NCI-H2196 treated with DMSO at 0.1 percent for 48 hours (cell line): ENCODE measurements at regions not wholly inside any gene's neighbourhood (a gene's known extent, or its start where the extent isn't known, plus 50 kb on each side); places are given as distances from the start of the nearest gene placed in this dataset.
"Not testable (repeated sequence)": the region's sequence is repeated elsewhere in the genome, so short reads cannot be mapped to it uniquely, and the experiment has no call there.

Experiments
- DNase-seq: peaks from one replicate; lab custom pipeline; 2025; ENCODE audit not compliant: unreplicated experiment; lab: John Stamatoyannopoulos, UW

GRCh38 chr6:151671195-151671594, 136.3 kb upstream of the ESR1 start:
- no peak for DNase-seq

GRCh38 chr6:151674578-151674977, 132.9 kb upstream of the ESR1 start:
- DNase-seq = no peak

- peak; percentile 18 for DNase-seq
Measured at GRCh38 chr6:151675746-151676459, 131.6 kb upstream of the ESR1 start.

DNA sequence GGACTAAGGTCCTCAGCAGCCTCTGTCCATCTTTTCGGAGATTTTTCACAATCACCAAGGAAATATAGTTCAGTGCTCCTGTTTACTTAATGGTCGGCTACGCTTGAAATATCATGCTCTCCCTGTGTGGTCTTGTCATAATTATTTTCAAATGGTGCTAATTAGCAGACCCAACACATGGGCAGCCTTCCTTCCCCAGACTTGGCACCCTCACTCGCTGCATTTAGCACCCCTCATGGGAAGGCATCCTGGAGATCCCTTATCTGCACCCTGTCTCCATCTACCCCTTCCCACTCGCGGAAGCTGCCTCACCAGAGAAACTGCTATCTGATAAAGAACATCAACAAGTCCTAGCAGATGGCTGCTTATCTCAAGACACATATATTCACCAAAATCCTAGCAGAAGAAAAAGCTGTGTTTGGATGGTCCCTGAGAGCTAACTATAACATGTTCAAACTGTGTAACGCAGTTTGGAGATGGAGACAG, 131.0 kb upstream of the ESR1 start:
- no peak for DNase-seq

DNA sequence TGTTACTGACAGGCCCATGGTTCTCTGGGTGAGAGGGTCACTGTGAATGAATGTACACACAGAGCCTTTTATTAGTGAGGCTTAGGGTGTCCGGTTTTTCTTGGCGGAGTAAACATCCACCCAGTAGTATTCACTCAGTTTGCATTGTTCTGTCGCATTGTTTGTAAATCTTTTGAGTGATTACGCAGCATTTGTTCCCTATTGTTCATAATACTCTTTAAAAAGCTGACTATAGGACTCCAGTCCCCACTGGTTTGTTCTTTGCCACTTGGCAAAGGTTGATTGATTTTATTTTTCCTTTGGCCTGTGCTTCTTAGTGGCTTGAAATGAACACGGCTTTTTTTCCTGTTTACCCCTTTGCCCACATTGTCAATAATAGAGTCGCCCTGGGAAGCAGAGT, 130.1 kb upstream of the ESR1 start:
- no peak for DNase-seq

DNA sequence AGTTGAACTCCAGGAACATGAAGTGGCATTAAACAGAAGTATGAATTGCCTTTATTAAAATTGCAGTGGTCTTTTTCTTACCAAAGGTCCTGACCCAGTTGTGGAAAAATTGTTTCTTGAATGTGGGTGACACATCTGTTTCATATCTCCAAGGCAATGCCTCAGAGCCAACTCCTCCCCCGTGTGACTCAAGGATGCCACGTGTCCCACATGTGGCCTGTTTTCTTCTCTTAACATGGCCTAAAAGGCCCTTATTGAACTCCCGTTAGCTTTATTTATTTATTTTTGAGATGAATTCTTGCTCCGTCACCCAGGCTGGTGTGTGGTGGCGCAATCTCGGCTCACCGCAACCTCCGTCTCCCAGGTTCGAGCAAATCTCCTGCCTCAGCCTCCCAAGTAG, 128.4 kb upstream of the ESR1 start:
- DNase-seq = no peak

GRCh38 chr6:151679941-151680340, 127.5 kb upstream of the ESR1 start:
- DNase-seq = no peak

DNA sequence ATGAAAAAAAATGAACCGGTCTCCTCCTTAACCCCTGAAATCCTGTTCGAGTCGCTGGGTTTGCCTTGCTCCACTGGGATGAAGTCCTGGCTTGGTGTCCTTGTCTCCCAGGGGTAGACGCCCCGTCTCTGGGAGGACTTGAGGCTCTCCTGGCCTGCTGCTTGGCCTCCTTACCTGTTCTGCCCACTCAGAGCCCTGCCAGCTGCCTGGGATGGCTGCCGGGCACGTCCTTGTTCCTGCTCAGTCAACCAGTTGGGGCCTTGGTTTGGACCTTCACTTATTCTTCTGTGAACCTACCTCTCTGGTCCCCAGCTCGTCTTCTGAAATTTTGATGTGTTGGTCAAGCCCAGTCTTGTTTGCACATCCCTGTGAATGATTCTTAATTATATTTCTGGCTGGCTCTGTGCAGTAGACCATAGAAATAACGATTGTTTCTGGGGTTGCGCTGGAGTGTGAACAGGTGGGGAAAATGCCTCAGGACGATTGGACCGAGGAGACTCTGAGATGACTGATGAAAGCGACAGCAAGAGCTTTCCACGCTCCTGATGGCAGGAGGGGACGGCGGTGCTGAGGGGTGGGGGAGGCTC, 126.5 kb upstream of the ESR1 start:
- DNase-seq = no peak

GRCh38 chr6:151681433-151682059, 125.9 kb upstream of the ESR1 start:
- no peak for DNase-seq

DNA sequence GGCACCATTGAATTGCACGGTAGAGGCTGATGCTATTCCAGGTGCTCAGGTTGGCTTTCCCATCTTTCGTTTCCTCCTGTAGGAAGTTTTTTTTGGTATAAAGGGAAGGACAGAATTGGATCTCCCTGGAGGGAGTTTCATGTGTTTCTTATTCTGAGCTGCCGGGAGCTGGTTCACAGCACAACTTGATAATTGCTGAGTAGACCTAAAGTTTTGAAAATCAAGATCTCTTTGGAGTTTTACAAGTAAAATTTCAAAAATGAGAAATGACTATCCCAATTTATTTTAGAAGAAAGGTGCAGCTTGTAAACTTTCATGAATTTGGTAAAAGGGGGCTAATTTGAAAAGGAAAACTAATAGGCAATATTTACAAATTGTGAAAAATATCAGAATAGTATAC, 125.2 kb upstream of the ESR1 start:
- no peak for DNase-seq

- DNase-seq = no peak
Measured at GRCh38 chr6:151682922-151683321, 124.6 kb upstream of the ESR1 start.

DNA sequence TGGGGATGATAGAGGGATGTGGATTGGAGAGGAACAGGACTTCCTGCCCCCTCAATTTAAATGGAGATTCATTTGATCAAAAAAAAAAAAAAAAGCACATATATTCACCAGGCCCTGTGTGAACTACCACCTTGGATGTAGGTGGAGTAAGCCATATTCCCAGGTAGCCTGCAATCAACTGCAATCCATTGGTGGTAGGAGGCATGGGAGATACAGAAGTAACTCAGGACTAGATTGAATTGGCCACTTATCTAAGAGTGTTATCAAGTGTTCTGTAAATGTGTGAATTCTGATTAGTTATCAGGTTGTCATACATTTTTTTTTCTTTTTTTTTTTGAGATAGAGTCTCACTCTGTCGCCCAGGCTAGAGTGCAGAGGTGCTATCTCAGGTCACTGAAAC, 124.1 kb upstream of the ESR1 start:
- no peak for DNase-seq

DNA sequence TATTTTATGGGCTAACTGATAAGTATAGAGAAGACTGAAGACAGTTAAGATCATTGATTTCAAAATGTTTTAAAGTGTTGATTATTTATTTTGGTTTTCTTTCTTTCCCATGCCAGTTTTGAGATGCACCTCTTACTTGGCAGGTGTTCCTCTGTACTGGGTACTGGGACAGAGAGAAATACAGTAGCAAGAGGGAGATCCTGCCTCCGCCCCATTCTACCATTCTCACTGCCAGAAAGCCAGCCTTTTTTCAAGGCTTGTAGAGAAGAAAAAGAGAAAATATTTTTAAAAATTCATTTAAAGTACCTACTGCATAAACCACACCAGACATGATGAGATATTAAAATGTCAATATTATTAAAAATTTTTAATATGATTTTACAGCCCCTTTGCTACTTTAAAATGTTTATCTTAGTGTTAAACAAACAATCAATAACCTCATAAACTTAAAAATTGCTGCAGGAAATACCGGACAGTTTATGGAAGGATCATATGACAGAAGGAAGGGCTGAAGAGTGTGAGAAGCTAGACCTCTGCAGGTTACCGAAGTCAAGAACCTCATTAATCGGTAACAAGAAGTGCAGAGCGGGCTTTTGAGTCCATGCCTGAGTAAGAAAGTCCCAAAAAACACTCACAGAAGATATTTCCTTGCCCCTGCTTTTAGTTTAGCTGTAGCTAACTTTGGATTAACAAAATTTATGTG, 117.8 kb upstream of the ESR1 start:
- DNase-seq = no peak

DNA sequence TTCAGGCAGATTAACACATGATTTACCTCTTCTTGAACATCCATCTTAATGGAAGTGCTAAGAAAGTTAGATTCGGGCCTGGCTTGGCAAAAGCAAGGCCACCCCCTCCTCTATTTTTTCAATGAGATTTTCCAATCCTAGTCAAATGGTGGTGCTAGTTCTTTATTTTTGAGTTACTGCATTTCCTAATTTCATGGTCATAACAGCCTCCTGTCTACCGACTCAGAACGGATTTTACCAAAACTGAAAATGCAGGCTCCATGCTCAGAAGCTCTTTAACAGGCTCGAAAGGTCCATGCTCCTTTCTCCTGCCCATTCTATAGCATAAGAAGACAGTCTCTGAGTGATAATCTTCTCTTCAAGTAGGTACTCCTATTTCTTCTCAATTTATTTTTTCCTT, 117.2 kb upstream of the ESR1 start:
- DNase-seq = no peak

- no peak for DNase-seq
Measured at GRCh38 chr6:151690768-151691562, 116.5 kb upstream of the ESR1 start.

DNA sequence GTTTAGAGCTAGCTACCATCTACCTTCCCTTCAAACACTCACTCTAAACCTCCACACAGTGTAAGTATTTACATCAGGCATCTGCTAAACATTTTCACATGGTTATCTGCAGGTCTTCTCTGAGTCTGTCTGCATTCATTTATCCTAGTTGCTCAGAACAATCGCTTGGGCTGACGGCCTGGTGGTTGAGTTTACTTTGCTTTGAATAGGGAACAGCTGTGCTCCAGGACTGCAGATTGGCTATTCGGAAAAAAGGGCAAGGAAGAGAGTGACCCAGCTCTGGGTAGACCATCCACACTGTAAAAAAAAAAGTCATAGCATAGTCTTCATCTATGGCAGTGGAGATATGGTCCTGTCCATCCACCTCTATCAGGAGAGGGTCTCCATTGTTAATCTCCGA, 115.3 kb upstream of the ESR1 start:
- DNase-seq = no peak

GRCh38 chr6:151693366-151693765, 114.1 kb upstream of the ESR1 start:
- no peak for DNase-seq

DNA sequence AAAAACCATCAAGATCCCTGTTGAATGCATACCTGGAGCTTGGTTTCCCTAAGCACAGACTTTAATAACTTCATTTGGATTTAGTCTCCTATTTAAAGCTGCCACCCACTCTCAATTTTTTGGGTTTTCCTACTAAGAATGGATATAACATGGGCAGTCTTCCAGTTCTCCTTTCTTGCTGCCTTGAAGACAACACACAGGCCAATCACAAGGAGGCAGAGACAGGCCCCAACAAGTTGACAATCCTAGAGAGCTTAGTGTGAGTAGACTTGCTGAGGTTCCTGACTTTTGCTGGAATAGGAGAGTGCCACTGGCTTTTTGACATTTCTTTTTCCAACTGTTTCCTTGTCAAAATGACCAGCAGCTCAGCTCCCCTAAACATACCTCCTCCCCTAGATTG, 112.3 kb upstream of the ESR1 start:
- no peak for DNase-seq

GRCh38 chr6:151696302-151696701, 111.2 kb upstream of the ESR1 start:
- not testable (repeated sequence) for DNase-seq

DNA sequence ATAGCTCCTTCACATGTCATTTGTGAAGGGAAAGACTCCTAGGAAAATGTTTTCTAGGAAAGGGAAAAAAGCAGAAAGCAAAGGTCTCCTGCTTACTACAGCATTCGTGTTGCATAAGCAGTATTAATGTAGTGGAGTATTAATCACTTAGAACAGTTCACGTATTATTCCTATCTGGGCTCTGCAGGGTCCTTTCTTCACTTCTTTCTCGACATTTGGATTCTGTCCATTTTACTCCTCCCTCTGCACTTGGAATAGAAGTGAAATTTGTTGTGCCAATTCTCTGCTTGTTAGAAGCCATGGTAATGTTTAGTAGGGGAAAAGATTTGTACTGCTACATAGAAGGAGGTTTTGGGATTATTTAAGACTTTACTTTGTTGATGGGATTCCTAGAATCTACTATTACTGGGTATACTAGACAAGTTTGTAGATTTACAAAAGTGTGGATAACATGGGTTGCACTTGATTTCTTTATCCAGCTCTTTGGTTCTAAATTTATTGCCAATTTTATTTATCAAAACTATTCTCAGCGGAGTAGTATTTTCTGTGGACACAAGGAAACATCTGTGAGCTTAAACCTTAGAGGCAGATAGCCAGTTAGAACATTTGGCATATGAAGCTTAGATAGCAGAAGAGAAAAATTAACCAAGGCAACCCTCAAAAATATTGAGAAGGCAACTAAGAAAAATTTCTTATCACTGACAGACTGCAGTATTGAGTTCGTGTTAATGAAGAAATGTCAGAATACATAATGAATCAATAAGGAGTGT, 108.4 kb upstream of the ESR1 start:
- DNase-seq = no peak
